H9 (cell line): ENCODE measurements at regions not wholly inside any gene's neighbourhood (a gene's known extent, or its start where the extent isn't known, plus 50 kb on each side); places are given as distances from the start of the nearest gene placed in this dataset.

Source experiments
- DNase-seq: peaks from one replicate; pipeline ENCODE4 v3.0.0-alpha.2; 2017
- H2AFZ ChIP-seq: one replicate; pipeline ENCODE4 v1.6.1; 2013; ENCODE audit warnings: mild to moderate bottlenecking, low read length, control low read depth, moderate library complexity
- H2AK5ac ChIP-seq: 2 replicates; pipeline ENCODE4 v1.6.1; 2013; ENCODE audit warnings: low read length, control low read depth, mixed read lengths; ENCODE audit not compliant: insufficient read length
- H2BK120ac ChIP-seq: one replicate; pipeline ENCODE4 v1.6.1; 2013; ENCODE audit warnings: low read depth, mild to moderate bottlenecking, low read length, control low read depth, inconsistent platforms; ENCODE audit not compliant: poor library complexity, severe bottlenecking
- H2BK12ac ChIP-seq: 2 replicates; pipeline ENCODE4 v1.6.1; 2013; ENCODE audit warnings: low read length, control low read depth, mixed read lengths, low read depth; ENCODE audit not compliant: insufficient read length
- H2BK15ac ChIP-seq: 2 replicates; pipeline ENCODE4 v1.6.1; 2013; ENCODE audit warnings: low read depth, low read length, control low read depth
- H2BK20ac ChIP-seq: one replicate; pipeline ENCODE4 v1.6.1; 2013; ENCODE audit warnings: low read depth, mild to moderate bottlenecking, low read length, control low read depth, inconsistent platforms; ENCODE audit not compliant: poor library complexity, severe bottlenecking
- H2BK5ac ChIP-seq: 2 replicates; pipeline ENCODE4 v1.6.1; 2013; ENCODE audit warnings: low read length, control low read depth, mixed read lengths; ENCODE audit not compliant: insufficient read length
- H3K14ac ChIP-seq: 2 replicates; pipeline ENCODE4 v1.6.1; 2013; ENCODE audit warnings: low read length, control low read depth; ENCODE audit not compliant: insufficient read depth
- H3K18ac ChIP-seq: 2 replicates; pipeline ENCODE4 v1.6.1; 2013; ENCODE audit warnings: low read depth, mild to moderate bottlenecking, mixed read lengths, low read length, control low read depth; ENCODE audit not compliant: insufficient read length
- H3K23ac ChIP-seq: 2 replicates; pipeline ENCODE4 v1.6.1; 2013; ENCODE audit warnings: low read length, control low read depth, mixed read lengths, low read depth; ENCODE audit not compliant: insufficient read length
- H3K23me2 ChIP-seq: 2 replicates; pipeline ENCODE4 v1.6.1; 2013; ENCODE audit warnings: low read depth, mild to moderate bottlenecking, mixed read lengths, low read length, control low read depth; ENCODE audit not compliant: insufficient read length, poor library complexity, severe bottlenecking
- H3K27ac ChIP-seq: 2 replicates; pipeline ENCODE4 v1.5.1; 2013; ENCODE audit warnings: low read length, control low read depth, mixed read lengths, low read depth; ENCODE audit not compliant: insufficient read length
- H3K27me3 ChIP-seq: 2 replicates; pipeline ENCODE4 v1.6.1; 2013; ENCODE audit warnings: low read length, control low read depth, inconsistent platforms; ENCODE audit not compliant: insufficient read depth
- H3K4ac ChIP-seq: 2 replicates; pipeline ENCODE4 v1.6.1; 2013; ENCODE audit warnings: low read depth, mild to moderate bottlenecking, control low read depth, inconsistent platforms, low read length, moderate library complexity
- H3K4me1 ChIP-seq: 2 replicates; pipeline ENCODE4 v1.6.1; 2013; ENCODE audit warnings: low read length, control low read depth, inconsistent platforms; ENCODE audit not compliant: insufficient read depth
- H3K4me2 ChIP-seq: 2 replicates; pipeline ENCODE4 v1.6.1; 2013; ENCODE audit warnings: low read length, control low read depth, mixed read lengths; ENCODE audit not compliant: insufficient read length, insufficient read depth
- H3K56ac ChIP-seq: 2 replicates; pipeline ENCODE4 v1.6.1; 2013; ENCODE audit warnings: low read depth, mild to moderate bottlenecking, mixed read lengths, low read length, control low read depth; ENCODE audit not compliant: insufficient read length
- H3K79me1 ChIP-seq: 2 replicates; pipeline ENCODE4 v1.6.1; 2013; ENCODE audit warnings: low read depth, mild to moderate bottlenecking, moderate library complexity, low read length, control low read depth, inconsistent platforms; ENCODE audit not compliant: insufficient read depth, poor library complexity, severe bottlenecking
- H3K79me2 ChIP-seq: 2 replicates; pipeline ENCODE4 v1.6.1; 2013; ENCODE audit warnings: low read length, control low read depth, inconsistent platforms; ENCODE audit not compliant: insufficient read depth
- H3K9ac ChIP-seq: 2 replicates; pipeline ENCODE4 v1.6.1; 2013; ENCODE audit warnings: low read length, control low read depth, mixed read lengths; ENCODE audit not compliant: insufficient read length; ENCODE audit errors: extremely low read depth
- H3K9me3 ChIP-seq: one replicate; pipeline ENCODE4 v1.6.1; 2013; ENCODE audit warnings: low read depth, low read length, inconsistent platforms; ENCODE audit not compliant: control insufficient read depth
- H3T11ph ChIP-seq: one replicate; pipeline ENCODE4 v1.6.1; 2013; ENCODE audit warnings: mild to moderate bottlenecking, low read length, control low read depth, inconsistent platforms
- H4K20me1 ChIP-seq: one replicate; pipeline ENCODE4 v1.6.1; 2013; ENCODE audit not compliant: control insufficient read depth, insufficient read length, insufficient read depth
- H4K5ac ChIP-seq: 2 replicates; pipeline ENCODE4 v1.6.1; 2013; ENCODE audit warnings: low read depth, mild to moderate bottlenecking, mixed read lengths, low read length, control low read depth; ENCODE audit not compliant: insufficient read length
- H4K8ac ChIP-seq: replicated peaks from 2 replicates; pipeline ENCODE4 v1.6.1; 2013; ENCODE audit warnings: low read length, control low read depth, mixed read lengths, low read depth; ENCODE audit not compliant: insufficient read length
- H4K91ac ChIP-seq: 2 replicates; pipeline ENCODE4 v1.6.1; 2013; ENCODE audit warnings: low read depth, mild to moderate bottlenecking, moderate library complexity, mixed read lengths, low read length, control low read depth; ENCODE audit not compliant: insufficient read length
- H3K27ac Mint-ChIP-seq, 3 experiments: 2 replicates in 2 of 3; 3 replicates in 1 of 3; pipeline ENCODE4 v1.8.0; 2020 to 2021; ENCODE audit warnings: mixed read lengths in 3 of 3, mild to moderate bottlenecking in 1 of 3, moderate library complexity in 1 of 3
- H3K27me3 Mint-ChIP-seq: 2 replicates; pipeline ENCODE4 v1.8.0; 2021; ENCODE audit warnings: low read depth, mild to moderate bottlenecking, moderate library complexity, mixed read lengths
- H3K36me3 Mint-ChIP-seq, 3 experiments: 2 replicates in 2 of 3; 3 replicates in 1 of 3; pipeline ENCODE4 v1.8.0; 2020 to 2021; ENCODE audit warnings: low read depth in 3 of 3, mixed read lengths in 3 of 3; ENCODE audit not compliant: insufficient read depth in 1 of 3
- H3K4me1 Mint-ChIP-seq, 2 experiments: 2 replicates each; pipeline ENCODE4 v1.8.0; 2020; ENCODE audit warnings: mixed read lengths in 2 of 2
- H3K4me3 Mint-ChIP-seq, 2 experiments: 2 replicates in 1 of 2; 3 replicates in 1 of 2; pipeline ENCODE4 v1.8.0; 2020 to 2021; ENCODE audit warnings: mild to moderate bottlenecking in 2 of 2, mixed read lengths in 2 of 2, moderate library complexity in 1 of 2
- H3K9me3 Mint-ChIP-seq, 2 experiments: 2 replicates in 1 of 2; 3 replicates in 1 of 2; pipeline ENCODE4 v1.8.0; 2020; ENCODE audit warnings: mild to moderate bottlenecking in 2 of 2, mixed read lengths in 2 of 2, moderate library complexity in 1 of 2
- CTCF ChIP-seq: fragments of 200-600 bp; sonication (generic); conservative IDR thresholded peaks from 3 replicates; pipeline ENCODE4 v1.8.0; 2021; ENCODE audit warnings: antibody characterized with exemption, mild to moderate bottlenecking
- WGBS: extraction: QIAGEN DNeasy Blood & Tissue Kit; methylation state at CpG from one replicate; pipeline ENCODE4 v1.1.7; 2013; ENCODE audit warnings: missing lambda C conversion rate, low lambda C conversion rate, mixed read lengths; ENCODE audit not compliant: insufficient read length; ENCODE audit errors: extremely low coverage; 5-methylcytosine and 5-hydroxymethylcytosine counted together

GRCh38 chr17:14935845-14936485, 329.2 kb downstream of the PMP22 start:
- no peak overlapping the region for H2BK15ac ChIP-seq
- Mint-ChIP-seq H3K36me3 (no peaks in the 10 kb centered on the region), H3K9me3 (no peaks in the 10 kb centered on the region), H3K27me3 (no peaks in the 10 kb centered on the region; the same call in 1 of the 2 replicates), H3K27ac (no peak overlapping the region), H3K4me3 (no peak overlapping the region), H3K4me1 (peaks cover 10 to 14% of the 10 kb centered on the region in 2 experiments)
- H3K4ac ChIP-seq = no peak overlapping the region
- no peak overlapping the region for H3K23ac ChIP-seq
- no CpG with 5 or more reads among the region's 2 CpGs for WGBS
- no peaks in the 10 kb centered on the region for H3K79me2 ChIP-seq
- H2BK120ac ChIP-seq = no peak overlapping the region
- no peaks in the 10 kb centered on the region for H3K27me3 ChIP-seq
- H4K5ac ChIP-seq = no peak overlapping the region
- no peak overlapping the region for H3K9ac ChIP-seq
- no peak for DNase-seq
- no peak overlapping the region for H3K27ac ChIP-seq
- no peak overlapping the region for H4K91ac ChIP-seq
- no peaks in the 10 kb centered on the region for H3K79me1 ChIP-seq
- H3K14ac ChIP-seq = no peak overlapping the region
- H2BK20ac ChIP-seq = no peak overlapping the region
- H4K20me1 ChIP-seq = no peaks in the 10 kb centered on the region
- no peak overlapping the region for H3K4me2 ChIP-seq
- no peaks in the 10 kb centered on the region for H3K9me3 ChIP-seq
- H3K18ac ChIP-seq = no peak overlapping the region
- H2BK12ac ChIP-seq = no peak overlapping the region
- no peaks in the 10 kb centered on the region for H3K23me2 ChIP-seq
- no peak overlapping the region for H2BK5ac ChIP-seq
- peaks cover 2% of the 10 kb centered on the region; the same call in 1 of the 2 replicates for H3K4me1 ChIP-seq
- no peak overlapping the region for H2AFZ ChIP-seq
- H3T11ph ChIP-seq = no peak overlapping the region
- no peak for TF ChIP-seq CTCF
- H4K8ac ChIP-seq = no peak overlapping the region
- H3K56ac ChIP-seq = no peak overlapping the region
- no peak overlapping the region for H2AK5ac ChIP-seq
